Islet precursor cell (in vitro differentiated cells): ENCODE measurements at regions not wholly inside any gene's neighbourhood (a gene's known extent, or its start where the extent isn't known, plus 50 kb on each side); places are given as distances from the start of the nearest gene placed in this dataset.
"Not testable (repeated sequence)": the region's sequence is repeated elsewhere in the genome, so short reads cannot be mapped to it uniquely, and the experiment has no call there.

Experiments
- DNase-seq: peaks from one replicate; pipeline ENCODE4 v3.0.0-alpha.2; 2018

GRCh38 chr5:23223846-23224245 lies 283.6 kb upstream of the PRDM9 start:
- DNase-seq = no peak

GRCh38 chr5:23221831-23222230 lies 285.6 kb upstream of the PRDM9 start:
- no peak for DNase-seq

- DNase-seq = no peak
Measured at GRCh38 chr5:23217159-23217558, 290.2 kb upstream of the PRDM9 start.

GRCh38 chr5:23216345-23216744 lies 291.1 kb upstream of the PRDM9 start:
- DNase-seq = no peak

- DNase-seq = peak; percentile 72
Measured at GRCh38 chr5:23208959-23209431, 298.4 kb upstream of the PRDM9 start.

GRCh38 chr5:23204111-23204510 lies 303.3 kb upstream of the PRDM9 start:
- DNase-seq = no peak

GRCh38 chr5:23169660-23170416 lies 316.7 kb upstream of the CDH12 start:
- no peak for DNase-seq

- no peak for DNase-seq
Measured at GRCh38 chr5:23164971-23165370, 311.8 kb upstream of the CDH12 start.

- DNase-seq = no peak
Measured at GRCh38 chr5:23158179-23158578, 305.0 kb upstream of the CDH12 start.

GRCh38 chr5:23157716-23158115 lies 304.6 kb upstream of the CDH12 start:
- DNase-seq = no peak

- no peak for DNase-seq
Measured at GRCh38 chr5:23157169-23157568, 304.0 kb upstream of the CDH12 start.

GRCh38 chr5:23147625-23148024 lies 294.5 kb upstream of the CDH12 start:
- DNase-seq = no peak

- DNase-seq = no peak
Measured at GRCh38 chr5:23146183-23146582, 293.0 kb upstream of the CDH12 start.

- no peak for DNase-seq
Measured at GRCh38 chr5:23139338-23140171, 286.4 kb upstream of the CDH12 start.

- no peak for DNase-seq
Measured at GRCh38 chr5:23136958-23137357, 283.8 kb upstream of the CDH12 start.

GRCh38 chr5:23132231-23132630 lies 279.1 kb upstream of the CDH12 start:
- DNase-seq = no peak

- no peak for DNase-seq
Measured at GRCh38 chr5:23112237-23112636, 259.1 kb upstream of the CDH12 start.

GRCh38 chr5:23105021-23105420 lies 251.9 kb upstream of the CDH12 start:
- DNase-seq = no peak

GRCh38 chr5:23103566-23103965 lies 250.4 kb upstream of the CDH12 start:
- DNase-seq = no peak

GRCh38 chr5:23095418-23095817 lies 242.3 kb upstream of the CDH12 start:
- DNase-seq = not testable (repeated sequence)

GRCh38 chr5:23089286-23089685 lies 236.1 kb upstream of the CDH12 start:
- no peak for DNase-seq

- no peak for DNase-seq
Measured at GRCh38 chr5:23084815-23085214, 231.7 kb upstream of the CDH12 start.

GRCh38 chr5:23072179-23072578 lies 219.0 kb upstream of the CDH12 start:
- no peak for DNase-seq

- no peak for DNase-seq
Measured at GRCh38 chr5:23071682-23072081, 218.5 kb upstream of the CDH12 start.
